CD14-positive monocyte (primary cell): ENCODE measurements at regions not wholly inside any gene's neighbourhood (a gene's known extent, or its start where the extent isn't known, plus 50 kb on each side); places are given as distances from the start of the nearest gene placed in this dataset.
A peak's percentile ranks its signal among the peaks of the same experiment; 100 is the strongest.

Experiments used
- DNase-seq, 3 donors: peaks; one replicate each; pipeline ENCODE4 v3.0.0-alpha.2; 2011 to 2022
- H2AFZ ChIP-seq: 2 replicates; pipeline ENCODE4 v1.6.0; 2012; ENCODE audit warnings: mild to moderate bottlenecking, low read depth, low read length, inconsistent platforms; ENCODE audit not compliant: insufficient read depth, poor library complexity, severe bottlenecking
- H3K27ac ChIP-seq, 2 donors: 1 replicate in 1 of 2; 2 replicates in 1 of 2; pipeline ENCODE4 v1.5.1; 2012 to 2013; ENCODE audit warnings: low read length in 2 of 2, control low read depth in 1 of 2, inconsistent platforms in 1 of 2, low read depth in 1 of 2, mild to moderate bottlenecking in 1 of 2
- H3K27me3 ChIP-seq, 2 donors: one replicate each; pipeline versions ENCODE4 v1.6.0 to v1.6.1; 2011 to 2013; ENCODE audit warnings: low read length in 2 of 2; ENCODE audit not compliant: control insufficient read depth in 2 of 2, insufficient read depth in 2 of 2
- H3K36me3 ChIP-seq, 2 donors: replicated peaks in 1 of 2; 1 replicate in 1 of 2; 2 replicates in 1 of 2; pipeline versions ENCODE4 v1.5.1 to v1.6.1; 2012 to 2013; ENCODE audit warnings: low read length in 2 of 2, control low read depth in 1 of 2, inconsistent platforms in 1 of 2, mild to moderate bottlenecking in 1 of 2; ENCODE audit not compliant: insufficient read depth in 2 of 2, control insufficient read depth in 1 of 2
- H3K4me1 ChIP-seq, 2 donors: 1 replicate in 1 of 2; 2 replicates in 1 of 2; pipeline versions ENCODE4 v1.5.1 to v1.6.1; 2012 to 2013; ENCODE audit warnings: low read length in 2 of 2, control low read depth in 1 of 2, inconsistent platforms in 1 of 2, mild to moderate bottlenecking in 1 of 2, moderate library complexity in 1 of 2; ENCODE audit not compliant: insufficient read depth in 2 of 2, control insufficient read depth in 1 of 2
- H3K4me2 ChIP-seq: replicated peaks from 2 replicates; pipeline ENCODE3; 2012; ENCODE audit warnings: low read length, moderate library complexity, mild to moderate bottlenecking; ENCODE audit not compliant: poor library complexity, severe bottlenecking; ENCODE audit errors: extremely low read depth
- H3K4me3 ChIP-seq, 3 experiments: fragments of 200-600 bp in 1 of 3; sonication (generic) in 1 of 3; replicated peaks in 1 of 3; 1 replicate in 2 of 3; 2 replicates in 1 of 3; pipeline ENCODE4 v1.5.1; 2011 to 2013; ENCODE audit warnings: low read length in 3 of 3, mild to moderate bottlenecking in 3 of 3, control low read depth in 2 of 3, low read depth in 2 of 3, inconsistent platforms in 1 of 3, moderate library complexity in 1 of 3
- H3K79me2 ChIP-seq: 2 replicates; pipeline ENCODE4 v1.6.0; 2012; ENCODE audit warnings: mild to moderate bottlenecking, control low read depth, inconsistent platforms, low read length, moderate library complexity; ENCODE audit not compliant: insufficient read depth
- H3K9ac ChIP-seq: 2 replicates; pipeline ENCODE4 v1.6.0; 2017; ENCODE audit warnings: low read length, mild to moderate bottlenecking; ENCODE audit not compliant: insufficient read depth, poor library complexity, severe bottlenecking
- H3K9me3 ChIP-seq, 2 donors: replicated peaks in 1 of 2; 1 replicate in 1 of 2; 2 replicates in 1 of 2; pipeline versions ENCODE4 v1.5.1 to v1.6.1; 2012 to 2013; ENCODE audit warnings: low read length in 2 of 2, control low read depth in 1 of 2; ENCODE audit not compliant: control insufficient read depth in 1 of 2, insufficient read depth in 1 of 2
- H4K20me1 ChIP-seq: 2 replicates; pipeline ENCODE4 v1.6.0; 2012; ENCODE audit warnings: mild to moderate bottlenecking, low read length, control low read depth, moderate library complexity; ENCODE audit not compliant: insufficient read depth
- H3K27ac Mint-ChIP-seq, 7 donors: one replicate each; pipeline ENCODE4 v1.8.0; 2020; ENCODE audit warnings: mild to moderate bottlenecking in 7 of 7, mixed read lengths in 7 of 7, moderate library complexity in 6 of 7, inconsistent platforms in 2 of 7
- H3K27me3 Mint-ChIP-seq, 3 donors: one replicate each; pipeline ENCODE4 v1.8.0; 2021 to 2022; ENCODE audit warnings: low read depth in 3 of 3, mild to moderate bottlenecking in 3 of 3, mixed read lengths in 3 of 3, moderate library complexity in 3 of 3, inconsistent platforms in 1 of 3
- H3K36me3 Mint-ChIP-seq, 2 donors: one replicate each; pipeline ENCODE4 v1.8.0; 2020; ENCODE audit warnings: mixed read lengths in 2 of 2, inconsistent platforms in 1 of 2, mild to moderate bottlenecking in 1 of 2
- H3K4me1 Mint-ChIP-seq: one replicate; pipeline ENCODE4 v1.8.0; 2020; ENCODE audit warnings: mild to moderate bottlenecking, mixed read lengths
- H3K4me3 Mint-ChIP-seq, 2 donors: one replicate each; pipeline ENCODE4 v1.8.0; 2020; ENCODE audit warnings: mild to moderate bottlenecking in 2 of 2, mixed read lengths in 2 of 2, moderate library complexity in 1 of 2
- H3K9me3 Mint-ChIP-seq, 7 donors: one replicate each; pipeline ENCODE4 v1.8.0; 2020 to 2022; ENCODE audit warnings: mixed read lengths in 7 of 7, mild to moderate bottlenecking in 6 of 7, moderate library complexity in 6 of 7, inconsistent platforms in 2 of 7
- WGBS: methylation state at CpG from one replicate; pipeline ENCODE4 v1.1.5; 2013; ENCODE audit warnings: missing lambda C conversion rate; ENCODE audit not compliant: insufficient coverage; 5-methylcytosine and 5-hydroxymethylcytosine counted together
- intact Hi-C, 2 donors: fragments of 100-400 bp; cut with micrococcal nuclease; formaldehyde crosslinking; loops; one replicate each; pipeline versions ENCODE4 v1.15.0 to v1.15.1; 2023
- TF ChIP-seq, protein P1 (sequence below): fragments of 200-600 bp; IDR thresholded peaks from one replicate; pipeline ENCODE4 v1.8.0; 2022; ENCODE audit warnings: antibody characterized with exemption, mild to moderate bottlenecking

DNA sequence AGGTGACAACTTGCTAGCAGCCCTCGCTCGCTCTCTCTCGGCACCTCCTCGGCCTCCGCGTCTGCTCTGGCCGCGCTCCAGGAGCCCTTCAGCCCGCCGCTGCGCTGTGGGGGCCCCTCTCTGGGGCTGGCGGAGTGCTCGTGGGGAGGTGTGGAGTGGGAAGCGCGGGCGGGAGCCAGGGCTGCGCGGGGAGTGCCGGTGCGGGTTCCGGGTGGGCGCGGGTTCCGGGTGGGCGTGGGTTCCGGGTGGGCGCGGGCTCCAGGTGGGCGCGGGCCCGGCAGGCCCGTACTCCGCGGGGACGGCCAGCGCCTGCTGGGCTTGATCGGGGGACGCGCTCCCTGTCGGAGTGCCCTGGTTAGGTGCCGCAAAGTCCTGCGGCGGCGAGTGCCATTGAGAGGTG lies 384.3 kb downstream of the GPM6A start:
- H3K9ac ChIP-seq: no peak overlapping the region
- Mint-ChIP-seq H3K4me3 (peak overlapping the region in 1 of 2 donors; percentile 39), H3K27ac (no peak overlapping the region), H3K27me3 (peaks cover 1 to 2% (median 1%) of the 10 kb centered on the region in 3 donors), H3K36me3 (no peaks in the 10 kb centered on the region), H3K9me3 (peaks cover 0 to 16% (median 8%) of the 10 kb centered on the region in 7 donors), H3K4me1 (no peaks in the 10 kb centered on the region)
- peaks cover 0 to 8% of the 10 kb centered on the region in 2 donors for H3K9me3 ChIP-seq
- H3K36me3 ChIP-seq: no peaks in the 10 kb centered on the region
- H3K79me2 ChIP-seq: no peaks in the 10 kb centered on the region
- DNase-seq: no peak
- no peak overlapping the region for H3K4me3 ChIP-seq
- H2AFZ ChIP-seq: no peak overlapping the region
- H3K27ac ChIP-seq: no peak overlapping the region
- intact Hi-C loops: no loop called here
- H3K4me1 ChIP-seq: no peaks in the 10 kb centered on the region
- H3K4me2 ChIP-seq: no peak overlapping the region
- TF ChIP-seq, protein P1, sequence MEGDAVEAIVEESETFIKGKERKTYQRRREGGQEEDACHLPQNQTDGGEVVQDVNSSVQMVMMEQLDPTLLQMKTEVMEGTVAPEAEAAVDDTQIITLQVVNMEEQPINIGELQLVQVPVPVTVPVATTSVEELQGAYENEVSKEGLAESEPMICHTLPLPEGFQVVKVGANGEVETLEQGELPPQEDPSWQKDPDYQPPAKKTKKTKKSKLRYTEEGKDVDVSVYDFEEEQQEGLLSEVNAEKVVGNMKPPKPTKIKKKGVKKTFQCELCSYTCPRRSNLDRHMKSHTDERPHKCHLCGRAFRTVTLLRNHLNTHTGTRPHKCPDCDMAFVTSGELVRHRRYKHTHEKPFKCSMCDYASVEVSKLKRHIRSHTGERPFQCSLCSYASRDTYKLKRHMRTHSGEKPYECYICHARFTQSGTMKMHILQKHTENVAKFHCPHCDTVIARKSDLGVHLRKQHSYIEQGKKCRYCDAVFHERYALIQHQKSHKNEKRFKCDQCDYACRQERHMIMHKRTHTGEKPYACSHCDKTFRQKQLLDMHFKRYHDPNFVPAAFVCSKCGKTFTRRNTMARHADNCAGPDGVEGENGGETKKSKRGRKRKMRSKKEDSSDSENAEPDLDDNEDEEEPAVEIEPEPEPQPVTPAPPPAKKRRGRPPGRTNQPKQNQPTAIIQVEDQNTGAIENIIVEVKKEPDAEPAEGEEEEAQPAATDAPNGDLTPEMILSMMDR: no peak
- H4K20me1 ChIP-seq: no peaks in the 10 kb centered on the region
- no peaks in the 10 kb centered on the region for H3K27me3 ChIP-seq
- 96% methylated on average over 23 of the region's 44 CpGs for WGBS

DNA sequence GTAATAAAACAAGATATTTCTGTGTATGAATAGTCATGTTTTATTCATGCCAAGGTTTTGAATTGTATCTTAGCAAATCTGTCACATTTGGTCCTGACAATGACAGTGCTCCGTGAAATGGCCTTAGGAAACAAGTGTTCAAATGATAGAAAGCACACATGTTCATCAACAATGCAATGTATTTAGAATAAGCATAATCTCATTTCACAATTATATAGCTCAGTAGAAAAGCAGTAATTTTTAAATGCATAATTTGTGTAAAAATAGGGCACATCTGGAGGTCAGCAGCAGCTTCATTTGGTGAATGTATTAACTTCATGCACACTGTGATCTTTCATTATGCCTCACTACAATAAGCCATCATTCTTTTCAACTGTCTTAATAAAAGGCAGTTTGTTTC lies 380.4 kb downstream of the GPM6A start:
- H3K79me2 ChIP-seq: no peaks in the 10 kb centered on the region
- H3K27ac ChIP-seq: no peak overlapping the region
- no peaks in the 10 kb centered on the region for H3K36me3 ChIP-seq
- H3K9me3 ChIP-seq: peaks cover 0 to 8% of the 10 kb centered on the region in 2 donors
- H3K4me1 Mint-ChIP-seq: no peaks in the 10 kb centered on the region
- H3K27me3 Mint-ChIP-seq: peaks cover 0 to 2% (median 1%) of the 10 kb centered on the region in 3 donors
- H3K27ac Mint-ChIP-seq: no peak overlapping the region
- H3K4me1 ChIP-seq: no peaks in the 10 kb centered on the region
- TF ChIP-seq, protein P1: no peak
- H3K4me2 ChIP-seq: no peak overlapping the region
- H3K9ac ChIP-seq: no peak overlapping the region
- H3K4me3 Mint-ChIP-seq: no peak overlapping the region
- no CpG with 5 or more reads among the region's 1 CpG for WGBS
- H3K9me3 Mint-ChIP-seq: peaks cover 0 to 17% (median 6%) of the 10 kb centered on the region in 7 donors
- no peak overlapping the region for H3K4me3 ChIP-seq
- no peaks in the 10 kb centered on the region for H3K27me3 ChIP-seq
- H3K36me3 Mint-ChIP-seq: no peaks in the 10 kb centered on the region
- no peak overlapping the region for H2AFZ ChIP-seq
- intact Hi-C loops: no loop called here
- H4K20me1 ChIP-seq: no peaks in the 10 kb centered on the region
- DNase-seq: no peak
